HL-60 (cell line): ENCODE measurements at regions not wholly inside any gene's neighbourhood (a gene's known extent, or its start where the extent isn't known, plus 50 kb on each side); places are given as distances from the start of the nearest gene placed in this dataset.

ENCODE experiments used
- CTCF ChIP-seq: IDR thresholded peaks from one replicate; pipeline ENCODE4 v1.5.1; 2011; ENCODE audit warnings: low read length, control low read depth, inconsistent platforms; ENCODE audit not compliant: insufficient read depth
- POLR2AphosphoS5 ChIP-seq: IDR thresholded peaks from 2 replicates; pipeline ENCODE4 v1.6.1; 2012; ENCODE audit warnings: low read depth

DNA sequence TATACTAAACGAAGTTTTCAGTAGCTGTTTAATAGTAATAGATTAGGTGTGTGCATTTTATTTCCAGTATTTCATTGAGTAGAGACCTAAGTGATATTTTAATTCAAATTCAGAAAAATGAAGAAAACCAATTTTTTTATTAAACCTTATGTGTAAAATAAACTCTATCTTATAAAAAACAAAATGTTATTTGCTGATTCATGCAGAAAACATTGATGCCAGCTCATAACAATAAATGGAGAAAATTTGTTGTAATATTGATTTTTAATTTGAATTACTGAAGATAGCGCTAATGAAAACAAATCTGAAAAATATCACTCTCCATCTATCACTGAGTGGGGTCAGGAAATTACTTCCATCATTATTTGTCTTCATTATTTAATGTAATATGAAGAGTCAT is 1177.8 kb upstream of the SEMA6A start:
- TF ChIP-seq POLR2AphosphoS5 (no peak), CTCF (no peak)
